Omental fat pad (tissue), 3 donors: ENCODE measurements at regions not wholly inside any gene's neighbourhood (a gene's known extent, or its start where the extent isn't known, plus 50 kb on each side); places are given as distances from the start of the nearest gene placed in this dataset.

ENCODE experiments used
- ATAC-seq: fragments of 150-250 bp; one replicate; pipeline ENCODE4 v1.9.1; 2016; ENCODE audit warnings: mild to moderate bottlenecking, moderate library complexity; ENCODE audit not compliant: low FRiP score
- DNase-seq: peaks from one replicate; pipeline ENCODE4 v3.0.0-alpha.2; 2019; ENCODE audit warnings: low spot score
- CTCF ChIP-seq, 3 donors: fragments of 450-650 bp; IDR thresholded peaks; one replicate each; pipeline ENCODE4 v1.5.1; 2016 to 2017; ENCODE audit warnings: antibody characterized with exemption in 3 of 3, mild to moderate bottlenecking in 3 of 3, moderate library complexity in 2 of 3

GRCh38 chr2:157990173-157990572 is 111.5 kb upstream of the UPP2 start:
- no peak for TF ChIP-seq CTCF (IDR thresholded peaks at IDR 0.05)
- no peak for DNase-seq

GRCh38 chr2:157989227-157989626 is 112.4 kb upstream of the UPP2 start:
- TF ChIP-seq CTCF (IDR thresholded peaks at IDR 0.05), result no peak
- DNase-seq (no peak), ATAC-seq (no peak)

More at GRCh38 chr2:157990173-157990572, 111.5 kb upstream of the UPP2 start:
- no peak for ATAC-seq

- ATAC-seq (no peak), DNase-seq (no peak)
- no peak for TF ChIP-seq CTCF (IDR thresholded peaks at IDR 0.05)
These were observed 110.6 kb upstream of the ACVR1 start for GRCh38 chr2:157986761-157987160.

- no peak for ATAC-seq
- TF ChIP-seq CTCF (IDR thresholded peaks at IDR 0.05), result no peak
- DNase-seq, result no peak
These were observed 108.7 kb upstream of the ACVR1 start for GRCh38 chr2:157984866-157985265.

GRCh38 chr2:157980020-157980419 is 103.9 kb upstream of the ACVR1 start:
- ATAC-seq (no peak), DNase-seq (no peak)
- TF ChIP-seq CTCF (IDR thresholded peaks at IDR 0.05), result no peak

- no peak for DNase-seq
- no peak for TF ChIP-seq CTCF (IDR thresholded peaks at IDR 0.05)
- no peak for ATAC-seq
These were observed 95.6 kb upstream of the ACVR1 start for GRCh38 chr2:157971702-157972101.

- no peak for ATAC-seq
- no peak for TF ChIP-seq CTCF (IDR thresholded peaks at IDR 0.05)
- DNase-seq, result no peak
These were observed 91.7 kb upstream of the ACVR1 start for GRCh38 chr2:157967856-157968255.
